ENCODE measurements at regions not wholly inside any gene's neighbourhood (a gene's known extent, or its start where the extent isn't known, plus 50 kb on each side); places are given as distances from the start of the nearest gene placed in this dataset.
"Not testable (repeated sequence)": the region's sequence is repeated elsewhere in the genome, so short reads cannot be mapped to it uniquely, and the experiment has no call there.

- H3K27me3 ChIP-seq = no peaks in the 10 kb centered on the region
- H3K4me1 ChIP-seq = no peaks in the 10 kb centered on the region
- peaks cover 0 to 9% (median 0%) of the 10 kb centered on the region in 4 donors for H3K9me3 ChIP-seq
- H3K36me3 ChIP-seq = no peaks in the 10 kb centered on the region
- no peak overlapping the region for H3K4me3 ChIP-seq
- no peak overlapping the region for H3K27ac ChIP-seq
- WGBS, 2 donors = 82 to 93% methylated on average over 1 of the region's 1 CpG
- no peak for DNase-seq (ENCODE audit: low spot score in 2 of 2)
- TF ChIP-seq, protein P1, sequence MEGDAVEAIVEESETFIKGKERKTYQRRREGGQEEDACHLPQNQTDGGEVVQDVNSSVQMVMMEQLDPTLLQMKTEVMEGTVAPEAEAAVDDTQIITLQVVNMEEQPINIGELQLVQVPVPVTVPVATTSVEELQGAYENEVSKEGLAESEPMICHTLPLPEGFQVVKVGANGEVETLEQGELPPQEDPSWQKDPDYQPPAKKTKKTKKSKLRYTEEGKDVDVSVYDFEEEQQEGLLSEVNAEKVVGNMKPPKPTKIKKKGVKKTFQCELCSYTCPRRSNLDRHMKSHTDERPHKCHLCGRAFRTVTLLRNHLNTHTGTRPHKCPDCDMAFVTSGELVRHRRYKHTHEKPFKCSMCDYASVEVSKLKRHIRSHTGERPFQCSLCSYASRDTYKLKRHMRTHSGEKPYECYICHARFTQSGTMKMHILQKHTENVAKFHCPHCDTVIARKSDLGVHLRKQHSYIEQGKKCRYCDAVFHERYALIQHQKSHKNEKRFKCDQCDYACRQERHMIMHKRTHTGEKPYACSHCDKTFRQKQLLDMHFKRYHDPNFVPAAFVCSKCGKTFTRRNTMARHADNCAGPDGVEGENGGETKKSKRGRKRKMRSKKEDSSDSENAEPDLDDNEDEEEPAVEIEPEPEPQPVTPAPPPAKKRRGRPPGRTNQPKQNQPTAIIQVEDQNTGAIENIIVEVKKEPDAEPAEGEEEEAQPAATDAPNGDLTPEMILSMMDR (IDR thresholded peaks at IDR 0.05) = no peak
- TF ChIP-seq POLR2A (IDR thresholded peaks at IDR 0.05) (no peak), EP300 (IDR thresholded peaks at IDR 0.05) (no peak)
These were observed 134.0 kb downstream of the THBS2 start for GRCh38 chr6:169119669-169120068.

- TF ChIP-seq EP300 (IDR thresholded peaks at IDR 0.05) (no peak), POLR2A (IDR thresholded peaks at IDR 0.05) (no peak)
- TF ChIP-seq, protein P1 (IDR thresholded peaks at IDR 0.05) = no peak
- DNase-seq (ENCODE audit: low spot score in 2 of 2) = no peak
These were observed 135.3 kb downstream of the THBS2 start for GRCh38 chr6:169118346-169118830.

GRCh38 chr6:169117663-169118062 is 136.0 kb downstream of the THBS2 start:
- TF ChIP-seq POLR2A (IDR thresholded peaks at IDR 0.05) (no peak), EP300 (IDR thresholded peaks at IDR 0.05) (no peak)
- TF ChIP-seq, protein P1 (IDR thresholded peaks at IDR 0.05) = no peak
- no peak overlapping the region for H3K4me3 ChIP-seq
- DNase-seq (ENCODE audit: low spot score in 2 of 2) = no peak
- no peaks in the 10 kb centered on the region for H3K4me1 ChIP-seq
- no peaks in the 10 kb centered on the region for H3K27me3 ChIP-seq
- H3K36me3 ChIP-seq = no peaks in the 10 kb centered on the region
- peaks cover 0 to 9% (median 0%) of the 10 kb centered on the region in 4 donors for H3K9me3 ChIP-seq
- no peak overlapping the region for H3K27ac ChIP-seq
- WGBS, 2 donors = 88 to 92% methylated on average over 7 of the region's 7 CpGs

More at GRCh38 chr6:169118346-169118830, 135.3 kb downstream of the THBS2 start:
- Histone ChIP-seq H3K4me3 (no peak overlapping the region), H3K27ac (no peak overlapping the region), H3K36me3 (no peaks in the 10 kb centered on the region), H3K27me3 (no peaks in the 10 kb centered on the region), H3K4me1 (no peaks in the 10 kb centered on the region), H3K9me3 (peaks cover 0 to 9% (median 0%) of the 10 kb centered on the region in 4 donors)
- WGBS, 2 donors = 91% methylated on average over 7 of the region's 7 CpGs

- Histone ChIP-seq H3K27me3 (no peaks in the 10 kb centered on the region), H3K27ac (no peak overlapping the region), H3K4me3 (no peak overlapping the region), H3K9me3 (peaks cover 0 to 9% (median 0%) of the 10 kb centered on the region in 4 donors), H3K4me1 (no peaks in the 10 kb centered on the region), H3K36me3 (no peaks in the 10 kb centered on the region)
- WGBS, 2 donors = 50 to 65% methylated on average over 3 of the region's 3 CpGs
- no peak for DNase-seq (ENCODE audit: low spot score in 2 of 2)
- TF ChIP-seq, protein P1 (IDR thresholded peaks at IDR 0.05) = no peak
- no peak for TF ChIP-seq EP300 (IDR thresholded peaks at IDR 0.05)
- TF ChIP-seq POLR2A (IDR thresholded peaks at IDR 0.05) = no peak
These were observed 138.0 kb downstream of the THBS2 start for GRCh38 chr6:169115632-169116031.

DNA sequence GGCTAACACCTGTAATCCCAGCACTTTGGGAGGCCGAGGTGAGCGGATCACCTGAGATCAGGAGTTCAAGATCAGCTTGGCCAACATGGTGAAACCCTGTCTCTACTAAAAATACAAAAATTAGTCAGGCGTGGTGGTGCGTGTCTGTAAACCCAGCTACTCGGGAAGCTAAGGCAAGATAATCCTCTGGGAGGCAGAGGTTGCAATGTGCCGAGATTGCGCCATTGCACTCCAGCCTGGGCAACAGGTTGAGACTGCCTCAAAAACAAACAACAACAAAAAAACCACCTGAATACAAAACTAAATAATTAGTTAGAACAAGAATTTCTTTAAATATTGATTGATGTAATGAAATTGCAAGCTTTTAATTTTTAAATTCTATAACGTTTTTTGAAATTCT is 139.0 kb downstream of the THBS2 start:
- H3K27me3 ChIP-seq; DNase-seq (ENCODE audit: low spot score in 2 of 2); H3K36me3 ChIP-seq; H3K4me3 ChIP-seq; H3K27ac ChIP-seq; H3K4me1 ChIP-seq; H3K9me3 ChIP-seq: not testable (repeated sequence)
- 87 to 88% methylated on average over 8 of the region's 8 CpGs for WGBS, 2 donors

Data from tibial nerve (tissue), 4 donors.